GM18498 (cell line): ENCODE measurements at regions not wholly inside any gene's neighbourhood (a gene's known extent, or its start where the extent isn't known, plus 50 kb on each side); places are given as distances from the start of the nearest gene placed in this dataset.

Experiments used
- ATAC-seq: cut with Tn5 transposase; IDR thresholded peaks from one replicate; pipeline ENCODE4 v1.9.1; 2021; ENCODE audit warnings: mild to moderate bottlenecking, moderate library complexity; ENCODE audit not compliant: unreplicated experiment

DNA sequence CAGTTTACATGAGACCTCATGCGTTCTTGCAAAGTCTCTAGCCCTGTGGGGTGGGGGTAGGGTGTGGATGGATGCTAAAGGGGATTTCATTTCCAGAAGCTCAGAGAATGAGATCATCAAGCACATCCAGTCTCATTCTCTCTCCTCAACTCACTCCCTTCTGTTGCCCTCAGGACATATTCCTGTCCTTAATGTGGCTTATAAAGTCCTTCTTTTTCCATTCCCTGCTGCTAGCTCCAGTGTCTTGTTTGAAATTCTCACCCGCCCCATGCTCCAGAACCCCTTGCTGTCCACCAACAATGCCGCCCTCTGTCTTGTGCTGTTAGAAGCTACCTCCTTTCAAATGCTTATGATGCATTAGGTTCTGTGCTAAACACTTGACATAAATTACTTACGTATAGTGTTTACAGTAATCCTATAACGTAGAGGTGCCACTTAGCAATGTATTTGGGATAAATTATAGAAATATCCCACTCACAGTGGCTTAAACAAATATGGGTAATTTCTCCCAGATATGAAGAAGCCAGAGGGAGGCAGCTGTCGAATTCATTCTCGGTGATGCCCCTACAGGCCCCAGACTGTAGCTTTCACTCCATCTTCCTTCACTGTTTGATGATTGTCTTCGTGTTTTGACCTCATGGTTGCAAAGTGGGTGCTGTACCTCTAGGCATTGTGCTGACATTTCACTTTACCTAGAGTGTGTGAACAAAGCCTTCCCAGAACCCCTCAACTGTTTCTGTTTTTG is 273.1 kb upstream of the TBL1XR1 start:
- ATAC-seq: no peak

GRCh38 chr3:177471733-177472480 is 274.6 kb upstream of the TBL1XR1 start:
- ATAC-seq: no peak

GRCh38 chr3:177473184-177473583 is 275.9 kb upstream of the TBL1XR1 start:
- no peak for ATAC-seq

DNA sequence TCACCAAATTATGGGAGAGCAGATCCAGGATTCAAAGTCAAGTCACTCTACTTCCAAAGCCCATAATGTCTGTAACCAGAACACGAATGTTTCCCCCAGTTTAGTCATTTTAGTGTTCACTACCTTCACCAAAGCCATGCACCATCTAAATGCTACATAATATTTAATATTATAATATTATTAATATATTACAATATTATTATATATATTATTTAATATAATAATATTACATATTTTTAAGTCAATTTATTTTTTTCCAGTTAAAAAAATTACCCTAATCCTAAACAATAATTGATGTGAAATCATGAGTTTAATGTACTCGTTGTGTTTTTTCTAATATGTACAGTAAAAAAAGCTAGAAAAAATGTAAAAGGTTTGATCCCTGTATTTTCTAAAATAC is 276.6 kb upstream of the TBL1XR1 start:
- ATAC-seq: no peak

DNA sequence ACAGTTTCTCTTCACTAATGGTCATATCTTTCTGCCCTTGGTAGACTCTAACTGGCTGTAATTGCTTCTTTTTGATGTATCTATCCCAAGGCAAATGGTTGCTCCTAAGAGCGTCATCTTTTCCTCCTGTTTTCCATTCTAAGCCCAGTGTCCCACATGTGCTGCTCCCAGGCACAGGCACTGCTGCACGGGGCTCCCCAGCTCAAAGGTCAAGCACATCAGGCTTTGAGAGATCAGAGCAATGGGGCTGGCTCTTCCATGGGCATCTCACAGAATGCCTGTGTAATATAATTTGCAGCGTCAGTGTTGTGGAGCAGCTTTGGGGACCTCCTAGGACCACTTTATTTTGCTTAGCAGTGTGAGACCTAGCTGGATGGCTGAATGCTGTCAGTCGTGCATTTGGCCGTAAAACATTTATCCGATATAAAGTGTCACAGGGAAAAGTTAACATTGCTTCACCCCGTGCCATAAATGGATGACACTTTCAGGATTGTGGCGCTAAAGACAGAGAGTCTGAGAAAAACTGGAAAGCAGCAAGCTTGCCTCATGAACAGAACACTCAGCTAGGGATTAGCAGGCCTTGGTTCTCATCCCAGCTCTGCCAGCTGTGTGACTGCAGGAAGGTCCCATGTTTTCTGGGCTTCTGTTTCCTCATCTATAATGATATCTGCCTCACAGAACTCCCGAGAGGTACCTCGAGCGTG is 277.5 kb upstream of the TBL1XR1 start:
- ATAC-seq: no peak

DNA sequence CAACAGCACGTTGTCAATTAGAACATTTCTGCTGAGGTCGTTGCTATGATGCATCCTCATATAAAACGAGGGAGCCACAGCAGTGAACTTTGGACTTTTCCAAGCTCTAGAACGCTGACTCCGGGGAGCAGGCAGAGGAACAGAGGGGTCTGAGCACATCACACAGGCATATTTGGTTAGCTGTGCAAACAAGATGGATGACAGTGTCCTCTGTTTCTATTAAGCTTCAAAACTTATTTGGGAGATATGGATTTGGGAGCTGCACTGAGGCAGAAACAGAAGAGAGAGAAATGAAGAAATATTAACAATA is 278.0 kb upstream of the TBL1XR1 start:
- no peak for ATAC-seq

GRCh38 chr3:177476495-177476894 is 279.2 kb upstream of the TBL1XR1 start:
- ATAC-seq: no peak

DNA sequence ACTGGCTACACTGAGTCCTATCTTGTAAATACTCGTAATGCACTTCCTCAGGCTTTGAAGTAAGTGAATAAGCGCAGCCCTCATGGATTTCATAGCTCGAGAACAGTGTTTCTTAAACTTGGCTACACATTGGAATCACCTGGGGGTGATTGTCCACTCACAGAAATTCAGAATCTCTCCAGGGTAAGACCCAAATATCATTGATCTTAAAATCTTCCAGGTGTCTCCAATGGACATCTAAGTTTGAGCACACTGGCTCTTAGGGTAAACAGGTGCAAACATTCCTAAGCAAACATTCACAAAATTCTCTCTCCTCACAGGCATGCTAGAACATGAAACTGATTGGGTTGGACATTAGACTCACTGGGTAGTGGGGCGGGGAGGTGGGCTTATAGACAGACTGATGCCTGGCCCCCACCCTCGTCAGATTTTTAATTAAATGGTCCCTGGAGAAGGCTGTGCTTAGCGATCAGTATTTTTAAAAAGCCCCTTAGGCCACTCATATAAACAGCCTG is 279.7 kb upstream of the TBL1XR1 start:
- no peak for ATAC-seq

- no peak for ATAC-seq
Observed at GRCh38 chr3:177478170-177478867, 281.0 kb upstream of the TBL1XR1 start.

GRCh38 chr3:177479630-177480029 is 282.3 kb upstream of the TBL1XR1 start:
- ATAC-seq: no peak

DNA sequence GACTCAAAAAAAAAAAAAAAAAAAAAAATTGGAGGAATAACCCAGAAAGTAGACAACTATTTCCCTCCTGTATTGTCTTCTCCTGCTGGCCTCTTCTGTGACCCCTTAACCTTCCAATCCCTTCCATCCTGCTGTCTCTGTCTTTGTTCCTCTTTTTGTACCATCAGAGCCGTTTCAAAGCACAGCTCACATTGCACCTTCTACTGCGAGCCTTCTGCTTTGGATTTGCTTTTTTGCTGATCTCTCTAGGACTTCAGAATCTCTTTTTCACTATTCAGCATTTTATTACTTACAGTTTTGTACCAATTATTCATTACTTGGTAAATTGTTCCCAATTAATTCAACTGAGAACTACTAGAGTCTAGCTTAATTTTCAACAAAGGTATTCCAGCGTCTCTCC is 284.0 kb upstream of the TBL1XR1 start:
- ATAC-seq: no peak

- no peak for ATAC-seq
Observed at GRCh38 chr3:177482048-177482691, 284.9 kb upstream of the TBL1XR1 start.

GRCh38 chr3:177483182-177483967 is 286.1 kb upstream of the TBL1XR1 start:
- no peak for ATAC-seq

DNA sequence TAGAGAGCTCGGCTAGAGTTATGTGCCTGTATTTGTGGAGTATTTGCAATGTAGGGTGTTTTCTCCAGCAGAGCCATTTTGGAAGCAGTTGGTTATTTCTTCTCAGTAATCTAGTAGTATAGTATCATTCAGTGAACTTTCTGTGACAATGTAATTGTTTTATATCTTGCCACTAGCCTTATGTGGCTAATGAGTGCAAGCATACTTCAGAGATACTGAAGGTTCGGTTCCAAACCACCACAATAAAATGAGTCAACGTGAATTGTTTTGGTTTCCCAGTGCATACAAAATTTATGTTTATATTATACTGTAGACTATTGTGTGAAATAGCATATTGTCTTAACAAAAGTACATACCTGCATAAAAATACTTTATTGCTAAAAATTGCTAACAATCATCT is 286.9 kb upstream of the TBL1XR1 start:
- ATAC-seq: no peak

DNA sequence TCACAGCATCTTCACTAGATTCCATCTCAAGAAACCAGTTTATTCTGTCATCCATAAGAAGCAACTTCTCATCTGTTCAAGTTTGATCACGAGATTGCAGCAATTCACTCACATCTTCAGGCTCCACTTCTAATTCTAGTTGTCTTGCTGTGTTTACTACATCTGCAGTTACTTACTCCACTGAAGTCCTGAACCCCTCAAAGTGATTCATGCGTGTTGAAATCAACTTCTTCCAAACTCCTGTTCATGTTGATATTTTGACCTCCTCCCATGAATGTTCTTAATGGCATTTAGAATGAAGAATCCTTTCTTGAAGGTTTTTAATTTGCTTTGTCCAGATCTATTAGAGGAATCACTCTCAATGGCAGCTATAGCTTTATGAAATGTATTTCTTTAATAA is 287.6 kb upstream of the TBL1XR1 start:
- no peak for ATAC-seq

GRCh38 chr3:177487635-177488186 is 290.4 kb upstream of the TBL1XR1 start:
- ATAC-seq: no peak

GRCh38 chr3:177488740-177489139 is 291.5 kb upstream of the TBL1XR1 start:
- no peak for ATAC-seq

DNA sequence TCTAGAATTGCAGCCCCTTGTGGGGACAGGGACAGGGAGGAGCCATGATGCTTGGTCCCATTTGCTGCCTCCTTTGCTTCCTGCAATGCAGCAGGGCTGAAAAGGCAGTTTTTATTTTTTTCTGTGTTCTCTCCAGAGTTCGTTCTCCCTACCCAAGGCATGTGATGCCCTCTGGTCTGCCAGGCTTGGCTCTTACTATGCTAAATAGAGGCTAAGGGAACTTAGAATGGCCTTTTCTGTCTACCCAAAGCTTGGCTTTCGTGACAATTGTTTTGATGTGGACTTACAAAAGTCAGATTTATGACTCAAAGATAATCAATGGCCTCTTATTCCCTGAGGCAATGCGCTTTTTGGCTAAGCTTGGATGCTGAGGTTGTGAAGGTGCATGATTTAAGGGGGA is 293.3 kb upstream of the TBL1XR1 start:
- ATAC-seq: no peak

GRCh38 chr3:177491296-177492032 is 294.2 kb upstream of the TBL1XR1 start:
- ATAC-seq: no peak
